Endodermal cell (in vitro differentiated cells): ENCODE measurements at regions not wholly inside any gene's neighbourhood (a gene's known extent, or its start where the extent isn't known, plus 50 kb on each side); places are given as distances from the start of the nearest gene placed in this dataset.
A peak's percentile ranks its signal among the peaks of the same experiment; 100 is the strongest.

Source experiments
- DNase-seq: peaks from one replicate; pipeline ENCODE4 v3.0.0-alpha.2; 2017
- H3K27ac ChIP-seq: 2 replicates; pipeline ENCODE4 v1.5.1; 2013; ENCODE audit warnings: mild to moderate bottlenecking, low read depth, low read length, moderate library complexity
- H3K27me3 ChIP-seq: 2 replicates; pipeline ENCODE4 v1.6.1; 2013; ENCODE audit warnings: mild to moderate bottlenecking, low read length, moderate library complexity; ENCODE audit not compliant: insufficient read depth, control insufficient read depth, poor library complexity, severe bottlenecking
- H3K36me3 ChIP-seq: 2 replicates; pipeline ENCODE4 v1.7.0; 2013; ENCODE audit warnings: mild to moderate bottlenecking, low read length, moderate library complexity; ENCODE audit not compliant: control insufficient read depth, insufficient read depth
- H3K4me1 ChIP-seq: one replicate; pipeline ENCODE4 v1.7.0; 2013; ENCODE audit warnings: low read length; ENCODE audit not compliant: control insufficient read depth, insufficient read depth
- H3K4me3 ChIP-seq: 2 replicates; pipeline ENCODE4 v1.5.1; 2013; ENCODE audit warnings: mild to moderate bottlenecking, low read length, moderate library complexity
- H3K9ac ChIP-seq: 2 replicates; pipeline ENCODE4 v1.6.1; 2013; ENCODE audit warnings: mild to moderate bottlenecking, low read length, moderate library complexity; ENCODE audit not compliant: poor library complexity, severe bottlenecking; ENCODE audit errors: extremely low read depth
- H3K9me3 ChIP-seq: 2 replicates; pipeline ENCODE4 v1.6.1; 2013; ENCODE audit warnings: mild to moderate bottlenecking, low read length, moderate library complexity; ENCODE audit not compliant: control insufficient read depth
- H3K27ac Mint-ChIP-seq: 2 replicates; pipeline ENCODE4 v1.8.0; 2020; ENCODE audit warnings: mixed read lengths
- H3K27me3 Mint-ChIP-seq: 2 replicates; pipeline ENCODE4 v1.8.0; 2021; ENCODE audit warnings: mild to moderate bottlenecking, mixed read lengths; ENCODE audit not compliant: insufficient read depth
- H3K36me3 Mint-ChIP-seq: 2 replicates; pipeline ENCODE4 v1.8.0; 2020; ENCODE audit warnings: low read depth, mixed read lengths
- H3K4me1 Mint-ChIP-seq: 2 replicates; pipeline ENCODE4 v1.8.0; 2020; ENCODE audit warnings: mixed read lengths
- H3K4me3 Mint-ChIP-seq: 2 replicates; pipeline ENCODE4 v1.8.0; 2020; ENCODE audit warnings: mild to moderate bottlenecking, moderate library complexity, mixed read lengths
- H3K9me3 Mint-ChIP-seq: 2 replicates; pipeline ENCODE4 v1.8.0; 2020; ENCODE audit warnings: mild to moderate bottlenecking, mixed read lengths
- CTCF ChIP-seq: fragments of 200-600 bp; sonication (generic); conservative IDR thresholded peaks from 2 replicates; pipeline ENCODE4 v1.5.0; 2021; ENCODE audit warnings: antibody characterized with exemption, mild to moderate bottlenecking
- WGBS, 2 experiments: methylation state at CpG; one replicate each; pipeline versions ENCODE4 v1.1.5 to v1.1.7; 2013; ENCODE audit warnings: missing lambda C conversion rate in 2 of 2, mixed read lengths in 1 of 2; ENCODE audit not compliant: insufficient coverage in 1 of 2, insufficient read length in 1 of 2; 5-methylcytosine and 5-hydroxymethylcytosine counted together

GRCh38 chr10:130963052-130963393 is 348.5 kb downstream of the TCERG1L start:
- Mint-ChIP-seq H3K9me3 (no peaks in the 10 kb centered on the region), H3K36me3 (no peaks in the 10 kb centered on the region), H3K4me3 (no peak overlapping the region), H3K4me1 (no peaks in the 10 kb centered on the region), H3K27ac (no peak overlapping the region), H3K27me3 (no peaks in the 10 kb centered on the region)
- no peak for TF ChIP-seq CTCF
- no peak overlapping the region for H3K27ac ChIP-seq
- H3K9ac ChIP-seq: no peak overlapping the region
- H3K27me3 ChIP-seq: no peaks in the 10 kb centered on the region
- H3K4me1 ChIP-seq: no peaks in the 10 kb centered on the region
- WGBS, 2 experiments: 94 to 96% methylated on average over 7 to 9 of the region's 9 CpGs
- DNase-seq: peak; percentile 21
- no peaks in the 10 kb centered on the region for H3K9me3 ChIP-seq
- no peak overlapping the region for H3K4me3 ChIP-seq
- H3K36me3 ChIP-seq: no peaks in the 10 kb centered on the region

GRCh38 chr10:130963786-130964522 is 347.6 kb downstream of the TCERG1L start:
- peak; percentile 19 for DNase-seq
- H3K4me3 Mint-ChIP-seq: no peak overlapping the region
- no peaks in the 10 kb centered on the region for H3K36me3 Mint-ChIP-seq
- Histone ChIP-seq H3K27me3 (no peaks in the 10 kb centered on the region), H3K9ac (no peak overlapping the region), H3K9me3 (no peaks in the 10 kb centered on the region), H3K4me1 (no peaks in the 10 kb centered on the region), H3K36me3 (no peaks in the 10 kb centered on the region), H3K4me3 (no peak overlapping the region), H3K27ac (no peak overlapping the region)
- no peak for TF ChIP-seq CTCF
- H3K27me3 Mint-ChIP-seq: no peaks in the 10 kb centered on the region
- H3K4me1 Mint-ChIP-seq: no peaks in the 10 kb centered on the region
- no peaks in the 10 kb centered on the region for H3K9me3 Mint-ChIP-seq
- WGBS, 2 experiments: 90 to 94% methylated on average over 7 to 16 of the region's 16 CpGs
- H3K27ac Mint-ChIP-seq: no peak overlapping the region

GRCh38 chr10:130964771-130965170 is 346.8 kb downstream of the TCERG1L start:
- peak; percentile 13 for DNase-seq
- Mint-ChIP-seq H3K27me3 (no peaks in the 10 kb centered on the region), H3K27ac (no peak overlapping the region), H3K9me3 (no peaks in the 10 kb centered on the region), H3K36me3 (no peaks in the 10 kb centered on the region), H3K4me1 (no peaks in the 10 kb centered on the region), H3K4me3 (no peak overlapping the region)
- no peaks in the 10 kb centered on the region for H3K4me1 ChIP-seq
- no peaks in the 10 kb centered on the region for H3K36me3 ChIP-seq
- H3K27me3 ChIP-seq: no peaks in the 10 kb centered on the region
- no peak overlapping the region for H3K4me3 ChIP-seq
- TF ChIP-seq CTCF: no peak
- no peak overlapping the region for H3K27ac ChIP-seq
- no peak overlapping the region for H3K9ac ChIP-seq
- WGBS, 2 experiments: 80 to 87% methylated on average over 4 to 9 of the region's 9 CpGs
- no peaks in the 10 kb centered on the region for H3K9me3 ChIP-seq
